GM12873 (cell line): ENCODE measurements at regions not wholly inside any gene's neighbourhood (a gene's known extent, or its start where the extent isn't known, plus 50 kb on each side); places are given as distances from the start of the nearest gene placed in this dataset.

Source experiments
- CTCF ChIP-seq: IDR thresholded peaks from 2 replicates; pipeline ENCODE4 v1.5.1; 2012; ENCODE audit warnings: low read depth, mild to moderate bottlenecking, moderate library complexity, low read length, control low read depth; ENCODE audit not compliant: insufficient read depth; ENCODE audit errors: missing control alignments

- TF ChIP-seq CTCF, result no peak
These were observed 229.1 kb downstream of the RTP5 start for GRCh38 chr2:242098445-242099128.
